ENCODE measurements at regions not wholly inside any gene's neighbourhood (a gene's known extent, or its start where the extent isn't known, plus 50 kb on each side); places are given as distances from the start of the nearest gene placed in this dataset.

GRCh38 chr5:168006456-168007130 is 284.9 kb upstream of the WWC1 start:
- TF ChIP-seq CTCF (IDR thresholded peaks at IDR 0.05) (no peak), POLR2A (IDR thresholded peaks at IDR 0.05) (no peak)
